Loucy (cell line): ENCODE measurements at regions not wholly inside any gene's neighbourhood (a gene's known extent, or its start where the extent isn't known, plus 50 kb on each side); places are given as distances from the start of the nearest gene placed in this dataset.

Source experiments
- EZH2phosphoT487 ChIP-seq: fragments of 200-600 bp; IDR thresholded peaks from 2 replicates; pipeline ENCODE4 v1.6.1; 2018; ENCODE audit warnings: antibody characterized with exemption, mild to moderate bottlenecking, moderate library complexity, borderline replicate concordance
- TF ChIP-seq, protein P1 (sequence below): fragments of 200-600 bp; sonication (generic); conservative IDR thresholded peaks from 2 replicates; pipeline ENCODE4 v1.5.1; 2014; ENCODE audit warnings: mild to moderate bottlenecking, antibody characterized with exemption, low read length

DNA sequence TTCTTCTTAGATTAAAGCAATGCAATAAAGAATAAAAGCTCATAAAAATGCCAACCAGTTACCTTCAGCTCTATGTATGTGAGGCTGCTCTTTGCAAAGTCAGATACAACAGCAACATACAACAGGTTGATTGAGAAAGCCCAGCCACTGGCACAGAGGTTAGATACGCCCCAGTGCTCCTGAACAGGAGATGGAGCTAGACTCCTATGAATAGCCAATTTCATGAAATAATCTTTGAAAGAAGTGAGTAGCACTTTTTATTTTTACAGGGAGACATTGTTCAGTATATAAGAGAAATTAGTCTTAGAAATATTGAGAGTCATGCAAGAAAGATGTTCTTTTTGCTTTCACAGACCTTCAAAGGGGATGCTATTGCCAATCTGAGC is 362.4 kb upstream of the MEX3C start:
- TF ChIP-seq, protein P1, sequence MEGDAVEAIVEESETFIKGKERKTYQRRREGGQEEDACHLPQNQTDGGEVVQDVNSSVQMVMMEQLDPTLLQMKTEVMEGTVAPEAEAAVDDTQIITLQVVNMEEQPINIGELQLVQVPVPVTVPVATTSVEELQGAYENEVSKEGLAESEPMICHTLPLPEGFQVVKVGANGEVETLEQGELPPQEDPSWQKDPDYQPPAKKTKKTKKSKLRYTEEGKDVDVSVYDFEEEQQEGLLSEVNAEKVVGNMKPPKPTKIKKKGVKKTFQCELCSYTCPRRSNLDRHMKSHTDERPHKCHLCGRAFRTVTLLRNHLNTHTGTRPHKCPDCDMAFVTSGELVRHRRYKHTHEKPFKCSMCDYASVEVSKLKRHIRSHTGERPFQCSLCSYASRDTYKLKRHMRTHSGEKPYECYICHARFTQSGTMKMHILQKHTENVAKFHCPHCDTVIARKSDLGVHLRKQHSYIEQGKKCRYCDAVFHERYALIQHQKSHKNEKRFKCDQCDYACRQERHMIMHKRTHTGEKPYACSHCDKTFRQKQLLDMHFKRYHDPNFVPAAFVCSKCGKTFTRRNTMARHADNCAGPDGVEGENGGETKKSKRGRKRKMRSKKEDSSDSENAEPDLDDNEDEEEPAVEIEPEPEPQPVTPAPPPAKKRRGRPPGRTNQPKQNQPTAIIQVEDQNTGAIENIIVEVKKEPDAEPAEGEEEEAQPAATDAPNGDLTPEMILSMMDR, result no peak
- no peak for TF ChIP-seq EZH2phosphoT487
